GM21529 (cell line): ENCODE measurements at regions not wholly inside any gene's neighbourhood (a gene's known extent, or its start where the extent isn't known, plus 50 kb on each side); places are given as distances from the start of the nearest gene placed in this dataset.

Experiments
- ATAC-seq: cut with Tn5 transposase; IDR thresholded peaks from one replicate; pipeline ENCODE4 v1.9.1; 2021; ENCODE audit not compliant: unreplicated experiment

DNA sequence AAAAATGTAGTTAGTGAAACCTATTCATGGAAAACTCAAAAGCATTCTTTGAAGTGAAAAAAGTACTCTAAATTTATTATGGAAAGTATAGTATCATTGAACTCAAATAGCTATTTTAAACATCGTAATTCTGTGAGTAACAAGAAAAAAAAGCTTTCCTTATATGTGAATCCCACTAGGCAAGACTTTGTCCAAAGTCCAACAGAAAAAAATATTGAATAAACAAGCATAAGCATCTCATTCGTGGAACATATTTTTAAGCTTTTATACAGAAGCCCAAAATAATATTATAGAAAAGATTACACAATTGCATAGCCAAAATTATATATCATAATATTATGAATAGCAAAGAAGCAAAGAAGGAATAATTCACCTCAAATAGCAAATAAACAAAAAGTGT lies 79.4 kb upstream of the IFNE start:
- ATAC-seq = no peak

DNA sequence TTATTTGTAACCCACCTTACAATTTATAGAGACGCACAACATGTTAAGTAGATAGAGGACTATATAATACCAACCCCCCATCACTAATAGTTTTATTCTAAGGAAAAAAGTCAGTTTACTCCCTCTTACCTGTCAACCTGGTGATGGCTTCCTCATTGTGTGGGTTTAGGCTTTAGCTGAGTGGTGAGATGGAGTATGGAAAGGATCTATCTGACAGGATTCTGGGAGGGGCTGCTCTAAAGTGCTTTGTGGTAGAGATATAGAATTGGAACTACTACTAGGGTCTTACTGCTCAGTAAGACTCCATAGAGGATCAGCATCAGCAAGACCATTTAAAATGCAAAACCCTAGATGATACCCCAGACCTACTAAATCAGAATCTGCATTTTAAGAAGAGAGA lies 82.1 kb upstream of the IFNE start:
- ATAC-seq = no peak

DNA sequence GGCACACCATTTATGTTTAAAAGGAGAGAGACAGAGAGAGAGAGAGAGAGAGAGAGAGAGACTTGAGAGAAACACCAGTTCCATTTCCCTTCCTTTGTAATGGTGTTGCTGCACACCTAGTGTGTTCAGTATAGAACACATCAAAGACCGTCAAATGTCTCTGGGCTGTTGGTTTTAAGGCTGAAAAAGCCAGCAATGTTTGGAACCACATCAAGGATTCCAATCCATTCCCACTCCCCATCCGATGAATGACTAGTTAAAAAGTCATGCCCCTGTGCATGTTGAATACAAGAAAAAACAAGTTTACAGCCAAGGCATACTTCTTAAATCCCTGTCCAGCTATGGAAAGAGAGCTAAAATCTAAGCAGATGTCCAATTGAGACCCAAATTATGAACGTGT lies 83.0 kb upstream of the IFNE start:
- ATAC-seq = no peak

DNA sequence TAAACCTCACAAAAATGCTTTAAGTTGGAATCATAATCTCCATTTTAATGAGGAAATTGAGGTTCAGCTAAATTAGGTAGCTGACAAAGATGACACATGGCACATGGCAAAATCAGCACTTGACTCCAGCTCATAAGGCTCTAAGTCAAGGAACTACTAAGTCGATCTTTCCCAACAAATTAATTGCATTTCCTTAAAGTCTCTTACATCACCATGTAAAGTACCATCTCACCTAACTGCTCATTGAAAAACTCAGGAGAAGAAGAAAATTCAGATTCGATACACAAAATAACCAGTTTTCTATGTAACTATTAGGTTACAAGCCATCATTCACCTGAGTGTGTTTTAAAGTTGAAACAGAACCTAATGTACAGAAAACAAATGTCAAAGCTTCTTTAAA lies 85.8 kb upstream of the IFNE start:
- ATAC-seq = no peak

DNA sequence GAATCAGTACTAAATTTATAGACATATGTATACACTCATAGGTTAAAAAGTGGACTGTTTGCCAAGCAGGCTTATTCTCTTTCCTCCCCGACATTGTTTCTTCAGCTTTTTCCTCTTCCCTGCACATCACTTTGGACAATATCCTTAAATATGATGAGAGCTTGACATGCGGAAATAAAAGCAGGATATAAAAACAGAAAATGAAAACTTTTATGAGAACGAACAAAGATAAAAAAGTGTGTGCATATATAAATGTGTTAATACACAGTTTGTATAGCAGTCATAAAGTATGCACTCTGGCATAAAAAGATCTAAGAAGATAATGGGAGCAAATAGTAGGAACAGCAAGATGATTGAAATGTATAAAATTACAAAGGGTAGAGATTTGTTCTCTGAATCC lies 86.4 kb upstream of the IFNE start:
- no peak for ATAC-seq

DNA sequence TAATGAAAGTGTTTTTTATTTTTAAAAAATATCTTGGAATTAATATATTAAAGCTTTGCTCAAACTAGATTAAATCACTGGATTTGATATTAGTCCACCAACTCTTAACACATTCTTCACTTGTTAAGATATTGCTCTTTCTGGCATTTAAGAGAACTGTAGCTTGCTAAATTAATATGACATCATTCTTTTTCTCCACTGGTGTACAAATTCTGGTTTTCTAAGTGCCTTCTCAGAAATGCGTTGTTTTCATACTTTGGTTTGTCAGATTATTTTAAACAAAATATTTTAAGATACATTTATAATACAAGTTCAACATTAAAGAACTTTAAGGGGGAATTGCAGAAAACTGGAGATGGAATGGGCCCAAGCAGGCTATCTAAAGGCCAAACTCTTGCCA lies 87.6 kb upstream of the IFNE start:
- no peak for ATAC-seq

DNA sequence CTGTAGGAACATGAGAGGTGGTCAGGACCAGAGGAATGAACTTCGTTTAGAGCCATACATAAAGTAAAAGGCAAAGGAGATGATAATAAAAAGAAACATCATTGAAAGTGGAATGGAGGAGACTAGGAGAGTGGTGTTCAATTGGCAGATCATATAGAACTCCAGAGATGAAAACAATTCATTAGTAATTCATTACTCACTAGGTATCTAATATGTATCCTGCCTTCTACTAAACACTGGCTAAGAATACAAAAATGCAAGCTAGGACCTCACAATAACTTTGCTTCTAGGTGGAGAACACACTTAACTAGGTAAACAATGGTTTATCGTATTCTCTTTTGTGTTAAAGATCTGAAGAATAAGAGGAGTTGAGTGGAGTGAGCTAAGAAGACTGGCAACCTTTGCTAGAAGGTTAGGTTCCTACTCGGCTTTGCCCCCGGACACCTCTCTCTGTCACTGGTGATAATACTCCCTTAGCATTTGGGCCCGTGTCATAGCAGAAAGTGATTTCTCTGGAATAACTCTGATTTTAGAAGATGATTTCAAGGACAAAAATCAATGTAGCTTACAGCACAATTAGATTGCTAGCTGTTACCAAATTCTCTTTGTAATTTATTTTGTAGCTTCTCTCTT lies 88.6 kb upstream of the IFNE start:
- ATAC-seq = no peak

DNA sequence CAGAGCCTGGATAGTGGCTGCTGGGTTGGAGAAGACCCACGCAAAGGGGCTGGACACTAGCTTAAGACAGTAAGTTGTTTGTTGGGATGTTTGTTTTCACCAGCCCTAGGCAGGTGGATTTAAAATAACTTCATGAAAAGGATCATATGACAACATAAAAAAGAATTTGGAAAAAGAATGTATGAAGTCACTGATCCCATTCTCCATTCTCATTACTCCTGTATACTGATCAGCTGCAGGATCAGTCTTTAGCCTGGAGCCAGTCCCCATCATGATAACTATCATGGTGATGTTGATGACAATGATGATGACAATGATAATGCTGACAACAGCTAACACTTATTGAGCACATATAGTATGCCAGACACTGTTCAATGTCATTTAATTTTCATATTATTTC lies 92.1 kb upstream of the IFNE start:
- no peak for ATAC-seq

DNA sequence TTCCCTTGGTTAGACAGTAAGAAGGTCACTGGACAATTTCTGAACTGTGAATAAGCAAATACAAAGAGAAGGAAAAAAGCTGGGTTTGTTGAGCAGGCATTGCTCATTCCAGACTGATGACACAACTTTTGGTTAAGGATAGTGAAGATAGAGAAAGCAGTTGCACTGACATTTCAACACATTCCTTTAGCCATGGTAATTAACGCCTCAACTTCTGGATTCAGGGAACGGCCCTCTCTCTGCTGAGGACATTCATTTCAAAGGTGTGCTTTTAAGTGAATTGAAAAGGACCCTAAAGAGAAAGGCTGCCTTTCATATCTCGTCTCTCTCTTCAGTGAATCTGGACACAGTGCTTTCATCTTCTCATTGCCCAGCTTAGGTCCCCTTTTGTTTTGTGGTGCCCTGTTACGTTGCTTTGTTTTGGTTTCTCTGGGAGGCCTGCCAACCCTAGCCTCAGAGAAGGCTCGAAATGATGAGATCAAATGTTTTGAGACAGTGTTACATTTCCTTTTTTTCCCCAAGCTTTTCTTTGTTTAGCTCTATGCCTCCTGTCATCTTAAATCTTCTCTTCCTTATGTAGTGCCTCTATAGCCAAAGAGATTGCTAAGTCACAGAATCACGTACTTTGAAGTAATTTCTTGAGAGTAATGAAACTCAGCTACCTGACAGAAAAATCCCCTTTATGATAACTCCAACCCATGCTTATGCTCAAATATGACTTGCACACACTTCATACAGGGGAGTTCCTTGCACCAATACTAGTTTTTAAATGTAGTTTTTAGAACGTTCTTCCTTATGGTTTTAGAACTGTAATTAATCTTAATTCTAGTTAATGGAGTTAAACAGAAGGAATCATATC lies 94.4 kb upstream of the IFNE start:
- peak; percentile 53 for ATAC-seq

DNA sequence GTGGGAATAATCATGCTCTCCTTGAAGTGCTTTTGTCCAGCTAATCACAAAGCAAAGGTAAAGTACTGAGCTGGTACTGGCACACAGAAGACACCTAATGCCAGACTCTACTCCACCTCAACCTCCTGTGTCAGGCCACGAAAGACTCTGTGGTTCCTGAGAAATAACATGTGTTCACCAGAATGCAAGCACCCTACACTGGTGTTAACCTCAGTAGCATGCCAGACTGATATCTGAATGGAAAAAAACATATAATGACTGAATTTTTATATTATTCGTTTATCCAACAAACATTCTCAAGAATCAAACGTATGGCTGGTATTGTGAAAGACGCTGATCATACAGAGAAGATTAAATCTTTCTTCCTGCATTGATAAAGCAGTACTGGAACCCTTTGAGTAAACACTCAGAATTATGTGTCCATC lies 97.1 kb upstream of the IFNE start:
- no peak for ATAC-seq

DNA sequence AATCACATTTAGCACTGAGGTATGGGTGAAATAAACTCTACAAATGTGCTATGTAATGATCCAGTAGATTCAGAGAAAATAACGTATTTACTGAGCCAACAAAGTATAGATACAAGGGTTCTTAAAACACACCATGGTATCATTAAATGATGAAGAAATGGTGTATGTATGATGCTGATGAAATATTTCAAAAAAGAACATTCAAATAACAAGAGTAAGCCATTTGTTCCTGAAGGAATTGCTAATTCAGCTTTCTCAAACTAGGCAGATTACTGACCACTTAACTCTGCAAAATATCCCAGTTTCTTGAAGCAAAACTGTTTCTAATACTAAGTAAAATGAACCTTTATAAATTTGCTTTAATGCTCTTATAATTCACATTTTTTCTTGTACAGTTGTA lies 97.6 kb upstream of the IFNE start:
- ATAC-seq = no peak

DNA sequence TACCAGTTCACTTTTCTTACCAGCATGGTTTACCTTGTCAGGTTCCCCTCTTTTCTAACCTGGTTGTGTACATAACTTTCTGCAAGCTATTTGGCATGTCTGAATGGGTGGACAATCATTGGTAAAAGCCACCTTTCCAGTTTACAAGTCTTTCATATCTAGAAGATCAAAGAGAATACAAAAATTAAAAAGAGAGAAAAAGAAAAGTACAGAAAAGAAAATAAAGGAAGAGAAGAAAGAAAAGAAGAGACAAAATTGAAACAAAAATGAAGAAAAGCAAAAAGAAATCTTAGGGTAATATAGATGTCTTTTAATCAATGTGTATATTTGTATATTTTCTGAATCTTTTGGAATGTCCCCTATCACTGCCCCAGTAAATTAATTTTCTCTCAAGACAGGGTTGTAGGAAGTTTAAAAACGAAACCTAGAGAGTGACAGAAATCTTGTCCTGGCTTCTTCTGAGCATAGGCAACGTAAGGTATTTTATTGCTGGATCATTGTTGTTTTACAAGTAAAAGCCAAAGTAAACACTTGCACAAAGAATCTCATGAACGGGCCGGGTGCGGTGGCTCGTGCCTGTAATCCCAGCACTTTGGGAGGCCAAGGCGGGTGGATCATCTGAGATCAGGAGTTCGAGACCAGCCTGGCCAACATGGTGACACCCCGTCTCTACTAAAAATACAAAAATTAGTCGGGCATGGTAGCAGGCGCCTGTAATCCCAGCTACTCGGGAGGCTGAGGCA lies 98.7 kb upstream of the IFNE start:
- no peak for ATAC-seq

DNA sequence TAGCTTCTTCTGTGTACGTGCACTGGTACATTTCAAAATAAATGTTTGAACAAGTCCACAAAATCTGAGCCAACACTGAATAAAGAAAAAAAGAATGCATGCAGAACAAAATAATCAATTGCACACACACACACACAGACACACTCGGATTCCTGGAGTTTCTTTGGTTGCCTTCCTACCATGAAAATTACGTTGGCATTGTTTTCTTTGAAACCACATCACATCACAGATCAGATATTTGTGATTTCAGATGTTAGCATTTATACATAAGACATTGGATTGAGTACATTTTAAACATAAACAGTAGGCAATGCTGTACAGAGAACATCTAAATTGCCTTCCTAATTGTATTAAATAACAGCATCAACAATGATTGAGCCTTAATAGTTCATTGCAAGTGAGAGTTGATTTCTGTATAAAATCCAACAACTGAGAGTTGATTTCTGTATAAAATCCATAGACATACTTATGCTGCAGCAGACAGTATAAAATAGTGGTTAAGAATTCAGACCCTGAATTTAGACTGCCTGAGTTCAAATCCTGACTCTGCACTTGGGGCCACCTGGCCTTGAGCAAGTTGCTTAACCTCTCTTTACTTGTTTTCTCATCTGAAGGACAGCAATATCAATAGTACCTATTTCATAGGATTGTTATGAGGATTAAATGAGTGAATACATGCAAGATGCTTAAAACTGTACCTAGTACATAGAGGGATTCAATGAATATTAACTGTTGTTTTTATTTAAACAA lies 101.7 kb upstream of the IFNE start:
- no peak for ATAC-seq

DNA sequence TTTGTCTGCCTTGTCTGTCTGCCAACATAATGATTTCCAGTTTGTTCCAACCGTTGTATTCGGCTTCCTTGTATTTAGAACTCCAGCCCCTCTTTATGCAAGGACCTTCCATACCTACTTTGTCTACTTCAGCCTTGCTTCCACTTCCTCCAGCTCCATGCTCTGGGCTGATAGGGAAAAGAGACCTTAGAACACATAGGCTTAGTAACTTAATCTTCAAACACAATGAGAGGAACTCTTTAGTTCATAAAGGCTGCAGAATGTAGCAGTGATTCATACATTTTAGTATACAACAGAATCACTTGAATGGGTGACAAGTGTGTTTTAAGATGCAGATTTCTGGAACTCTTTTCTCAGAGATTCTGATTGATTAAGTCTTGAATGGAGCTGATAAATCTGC lies 102.8 kb upstream of the IFNE start:
- no peak for ATAC-seq

DNA sequence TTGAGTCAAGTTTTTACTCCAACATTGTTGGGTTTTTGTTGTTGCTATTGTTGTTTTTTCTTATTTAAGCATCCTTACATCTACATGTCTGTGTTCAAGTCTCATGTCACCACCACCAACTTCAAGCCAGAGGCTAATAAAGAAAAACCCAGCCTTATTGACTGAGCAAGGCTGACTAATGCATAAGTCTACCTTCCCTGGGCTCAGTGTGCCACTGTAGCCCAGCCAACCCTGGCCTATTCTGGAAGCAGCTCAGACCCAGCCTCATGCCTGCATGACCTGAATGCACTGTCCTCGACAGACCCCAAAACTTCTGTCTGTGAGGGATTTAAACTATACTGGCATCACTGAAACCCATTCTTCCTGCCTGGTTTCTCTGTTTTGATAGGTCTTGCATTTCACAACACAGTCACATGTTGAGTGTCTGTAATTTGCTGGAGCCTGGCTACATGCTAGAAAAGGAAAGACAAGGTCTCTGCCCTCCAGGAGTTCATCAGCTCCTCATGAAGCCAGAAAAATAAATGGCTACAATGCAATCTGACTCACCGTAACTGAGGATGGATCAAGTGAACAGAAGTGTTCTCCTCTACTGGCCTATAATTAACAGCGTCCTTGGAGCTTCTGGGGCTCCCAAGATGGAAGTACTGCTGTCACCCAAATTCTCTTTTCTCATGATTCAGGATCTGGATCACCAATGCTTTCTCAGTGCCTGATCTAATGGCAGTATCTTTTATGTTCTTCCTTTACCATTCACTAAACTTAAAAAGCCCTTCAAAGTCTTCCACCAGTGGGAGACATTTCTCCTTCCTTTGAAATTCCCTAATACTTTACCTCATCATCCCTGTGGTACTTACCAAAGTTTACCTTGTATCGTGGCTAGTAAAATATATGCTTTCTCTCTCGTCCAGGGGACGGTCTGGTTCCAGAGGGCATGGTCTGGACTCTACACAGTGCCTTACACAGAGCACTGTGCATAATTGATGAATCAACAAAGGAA lies 103.9 kb upstream of the IFNE start:
- ATAC-seq = no peak

DNA sequence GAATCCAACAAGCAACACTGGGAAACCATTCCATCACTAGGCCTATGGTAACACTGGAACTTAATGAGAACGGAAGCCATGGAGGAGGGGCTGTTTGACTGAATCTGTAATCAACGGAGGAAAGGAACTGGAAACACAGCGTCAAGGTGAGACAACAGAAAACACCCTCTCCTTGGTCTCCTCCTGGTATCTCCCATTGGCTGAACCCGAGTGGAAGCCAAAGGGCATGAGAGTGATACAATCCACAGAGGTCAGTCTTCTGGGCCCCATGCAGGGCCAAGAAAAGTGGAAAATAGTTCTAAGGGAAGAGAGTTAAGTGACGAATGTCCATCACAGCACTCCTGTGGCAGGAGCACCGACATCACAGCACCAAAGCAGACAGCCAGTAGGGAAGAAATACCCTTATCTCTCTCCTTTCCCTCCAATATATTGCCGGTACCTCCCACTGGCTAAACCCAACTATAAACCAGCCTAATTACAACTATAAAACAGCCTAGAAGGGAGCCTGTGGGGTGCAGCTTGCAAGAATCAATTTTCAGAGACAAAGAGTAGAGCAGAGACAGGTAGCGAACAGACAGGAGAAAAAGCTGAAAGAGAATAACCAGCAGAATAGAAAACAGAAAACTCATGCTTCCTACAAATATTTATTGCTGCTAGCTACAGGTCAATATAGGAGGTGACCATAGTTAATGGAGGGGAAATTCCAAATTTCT lies 107.4 kb upstream of the IFNE start:
- ATAC-seq = no peak

DNA sequence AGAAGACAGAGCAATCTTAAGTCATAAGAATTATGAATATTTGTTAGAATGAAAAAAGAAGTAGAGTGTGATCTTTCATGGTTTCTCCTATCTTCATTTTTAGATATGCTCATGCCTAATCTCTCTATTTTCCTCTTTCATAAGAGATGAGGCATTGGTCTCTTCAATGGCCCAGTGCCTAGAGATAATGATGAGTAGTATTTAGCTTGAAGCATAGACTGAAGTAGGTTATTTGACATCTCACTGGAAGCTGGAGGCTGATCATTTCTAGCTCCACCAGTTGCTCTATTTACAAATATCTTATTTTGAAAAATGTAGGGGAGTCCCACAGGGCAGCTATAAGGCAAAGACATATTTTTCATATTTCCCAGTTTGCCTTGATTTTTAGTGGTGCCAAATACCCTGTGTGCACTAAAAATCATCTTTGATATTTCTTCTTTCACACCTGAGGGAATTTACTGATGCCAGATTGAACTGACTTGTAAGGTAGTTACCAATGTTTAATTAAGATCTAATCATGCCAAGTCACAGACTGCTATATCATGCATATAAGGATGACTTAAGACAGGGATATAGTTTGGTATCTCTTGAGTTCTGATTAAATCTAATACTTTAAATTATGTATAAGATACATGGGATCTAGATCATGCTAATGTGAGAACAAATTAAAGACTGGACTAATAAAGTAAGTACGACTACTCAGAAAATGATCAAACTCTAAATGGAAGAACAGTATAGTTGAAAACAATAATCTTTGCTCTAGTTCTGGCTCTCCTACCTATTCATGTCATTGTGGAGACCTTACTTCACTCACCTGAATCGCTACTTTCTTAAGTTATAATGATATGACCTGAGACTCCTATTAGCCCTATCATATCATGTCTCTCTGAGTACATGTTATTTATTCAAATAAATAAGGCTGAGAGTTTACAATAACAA lies 108.2 kb upstream of the IFNE start:
- no peak for ATAC-seq
